ENCODE measurements at regions not wholly inside any gene's neighbourhood (a gene's known extent, or its start where the extent isn't known, plus 50 kb on each side); places are given as distances from the start of the nearest gene placed in this dataset.

DNA sequence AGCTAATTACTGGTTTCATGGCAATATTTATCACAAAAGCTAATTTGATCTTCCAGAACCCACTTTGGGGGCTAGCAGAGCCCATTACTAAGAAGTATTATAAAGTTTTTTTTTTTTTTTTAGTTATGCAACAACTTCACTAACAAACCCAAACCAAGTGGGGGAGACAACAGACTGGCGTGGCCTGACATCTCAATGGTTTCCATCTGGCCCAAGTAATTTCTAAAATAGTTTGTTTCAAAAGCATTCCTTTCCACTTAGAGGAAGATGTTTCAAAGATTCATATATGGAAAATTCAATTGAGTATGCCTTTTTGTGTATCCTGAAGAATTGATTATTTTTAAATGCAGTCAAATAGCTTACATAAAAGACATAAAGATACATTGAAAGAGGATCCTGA, 367.1 kb downstream of the HRH4 start:
- DNase-seq (ENCODE audit: low read depth in 3 of 3): no peak

DNA sequence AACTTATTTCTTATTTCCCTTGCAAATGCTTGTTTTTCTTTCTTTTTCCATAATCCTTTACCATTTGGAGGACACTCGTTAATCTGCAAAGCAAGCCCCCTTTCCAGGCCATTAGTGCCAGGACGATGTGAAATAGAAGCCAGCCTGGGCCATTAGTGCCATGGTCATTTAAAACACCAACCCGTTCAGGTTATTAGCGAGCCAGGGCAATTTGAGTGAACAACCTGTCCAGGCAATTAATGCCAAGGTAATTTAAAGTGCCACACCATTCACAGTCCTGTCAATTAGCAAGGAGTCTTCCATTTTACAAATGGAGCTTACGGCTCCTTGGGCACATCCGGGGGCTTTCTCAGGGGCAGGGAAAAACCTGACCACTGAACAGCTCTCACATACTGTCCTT, 370.6 kb downstream of the HRH4 start:
- no peak for DNase-seq (ENCODE audit: low read depth in 3 of 3)

DNA sequence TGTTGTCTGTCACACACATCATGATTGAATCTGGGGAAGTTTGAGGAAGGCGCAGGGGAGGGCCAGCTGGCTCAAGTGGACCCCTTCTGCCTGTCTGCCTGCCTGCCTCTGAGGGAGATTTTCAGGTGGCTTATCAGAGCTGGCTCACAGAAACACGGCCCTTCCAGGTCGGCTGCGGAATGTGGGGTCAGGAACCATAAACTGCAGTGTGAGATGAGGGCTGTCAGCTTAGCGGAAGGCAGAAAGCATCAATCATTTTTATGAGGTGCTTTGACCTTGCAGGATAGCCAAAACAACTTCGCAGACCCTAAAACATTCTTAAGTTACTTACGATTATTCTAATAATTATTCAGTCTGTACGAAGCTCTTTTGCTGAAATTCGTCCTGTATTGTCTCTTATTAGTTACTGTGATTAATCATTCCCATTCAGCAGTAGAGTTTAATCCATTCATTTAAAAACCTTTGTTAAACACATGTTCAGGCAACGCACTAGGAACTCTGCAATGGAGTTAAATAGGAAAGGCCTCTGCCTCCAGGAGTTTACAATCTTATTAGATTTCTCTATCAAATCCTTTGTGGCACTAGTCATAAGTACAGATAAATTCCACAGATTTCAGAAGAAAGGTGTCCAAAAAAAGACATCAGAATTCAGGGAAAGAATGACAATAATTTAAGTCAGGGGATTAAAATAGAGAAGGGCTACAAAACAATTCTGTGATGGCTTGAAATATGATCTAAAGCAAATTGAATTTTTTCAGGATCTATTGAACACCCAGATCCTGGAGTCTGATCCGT, 371.6 kb downstream of the HRH4 start:
- DNase-seq (ENCODE audit: low read depth in 3 of 3): no peak

DNA sequence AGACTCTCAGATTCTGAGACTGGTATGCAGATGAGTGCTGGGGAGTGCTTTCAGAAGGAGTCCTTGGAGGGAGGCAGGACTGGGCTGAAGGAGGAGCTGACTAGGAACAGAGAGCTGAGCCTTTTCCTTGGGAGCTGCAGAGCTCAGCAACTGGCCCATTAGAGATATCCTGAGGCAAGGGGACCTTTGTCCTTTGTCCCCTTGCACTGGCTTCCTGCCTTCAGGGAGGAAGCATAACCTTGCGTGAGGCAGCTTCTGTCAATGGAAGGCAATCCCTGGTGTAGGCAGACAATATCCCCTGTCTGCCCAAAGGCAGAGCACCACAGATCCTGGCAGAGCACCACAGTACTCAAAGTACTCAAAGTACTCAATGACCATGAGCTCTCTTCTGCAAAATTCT, 375.3 kb downstream of the HRH4 start:
- DNase-seq (ENCODE audit: low read depth in 3 of 3): no peak

DNA sequence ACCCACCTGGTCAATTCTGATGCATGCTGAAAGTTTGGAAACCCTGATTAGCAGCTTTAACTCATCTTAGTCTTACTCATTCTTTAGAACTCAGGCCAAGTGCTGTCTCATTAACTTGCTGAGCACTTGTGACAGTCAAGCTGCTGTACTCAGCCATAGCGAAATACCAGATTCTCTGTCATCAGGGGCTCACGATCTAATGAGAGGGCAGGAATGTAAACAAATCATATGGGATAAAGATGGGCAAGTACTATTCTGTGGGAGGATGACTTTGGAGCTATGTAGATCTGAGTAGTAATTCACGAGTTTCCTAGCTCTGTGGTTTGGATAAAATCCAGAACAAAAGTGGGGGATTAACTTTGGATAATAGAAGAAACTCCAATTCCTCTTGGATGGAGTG, 376.6 kb downstream of the HRH4 start:
- DNase-seq (ENCODE audit: low read depth in 3 of 3): no peak

DNA sequence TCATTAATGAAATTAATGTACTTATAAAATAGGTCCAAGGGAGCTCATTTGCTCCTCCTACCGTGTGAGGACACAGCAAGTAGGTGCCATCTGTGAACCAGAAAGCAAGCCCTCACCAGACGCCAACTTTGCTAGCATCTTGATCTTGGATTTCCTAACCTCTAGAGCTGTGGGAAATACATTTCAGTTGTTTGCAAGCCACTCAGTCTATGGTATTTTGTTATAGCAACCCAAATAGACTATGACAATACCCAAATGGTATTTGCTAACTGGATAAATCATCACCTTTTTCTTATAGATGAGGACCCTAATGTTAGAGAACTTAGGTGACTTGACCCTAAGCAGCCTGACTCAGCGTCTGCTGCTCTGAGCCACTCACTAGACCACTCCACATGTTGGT, 379.6 kb downstream of the HRH4 start:
- no peak for DNase-seq (ENCODE audit: low read depth in 3 of 3)

DNA sequence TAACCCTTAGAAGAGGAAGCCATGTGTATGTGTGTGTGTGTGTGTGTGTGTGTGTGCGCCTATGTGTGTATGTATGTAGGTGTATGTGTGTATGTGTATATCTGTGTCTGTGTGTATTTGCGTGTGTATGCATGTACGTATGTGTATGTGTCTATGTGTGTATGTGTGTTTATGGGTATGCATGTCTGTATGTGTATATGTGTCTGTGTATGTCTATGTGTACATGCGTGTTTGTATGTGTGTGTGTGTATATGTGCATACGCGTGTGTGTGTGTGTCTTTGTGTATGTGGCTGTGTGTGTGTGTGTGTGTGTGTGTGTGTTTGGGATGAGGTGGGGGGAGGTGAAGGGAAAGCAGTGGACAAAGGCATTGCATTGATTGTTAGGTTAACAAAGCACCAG, 380.2 kb downstream of the HRH4 start:
- no peak for DNase-seq (ENCODE audit: low read depth in 3 of 3)

DNA sequence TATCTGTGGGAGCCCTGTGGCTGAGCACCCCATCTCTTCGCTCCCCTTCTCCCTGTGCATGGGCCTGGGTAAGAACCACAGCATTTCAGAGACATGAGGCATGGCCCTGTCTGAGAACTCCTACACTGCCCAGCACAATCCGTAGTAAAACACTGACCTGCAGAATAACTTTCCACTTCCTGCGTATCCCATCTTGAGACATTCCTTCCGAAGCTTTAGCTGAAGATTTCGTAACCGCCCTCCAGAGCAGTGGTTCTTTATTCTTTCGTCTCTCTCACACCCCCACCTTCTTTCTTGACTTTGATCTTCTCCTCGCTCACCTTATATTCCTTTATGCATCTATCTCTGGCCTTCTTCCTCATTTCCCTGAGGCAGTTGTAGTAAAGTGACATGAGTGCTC, 381.1 kb downstream of the HRH4 start:
- no peak for DNase-seq (ENCODE audit: low read depth in 3 of 3)

DNA sequence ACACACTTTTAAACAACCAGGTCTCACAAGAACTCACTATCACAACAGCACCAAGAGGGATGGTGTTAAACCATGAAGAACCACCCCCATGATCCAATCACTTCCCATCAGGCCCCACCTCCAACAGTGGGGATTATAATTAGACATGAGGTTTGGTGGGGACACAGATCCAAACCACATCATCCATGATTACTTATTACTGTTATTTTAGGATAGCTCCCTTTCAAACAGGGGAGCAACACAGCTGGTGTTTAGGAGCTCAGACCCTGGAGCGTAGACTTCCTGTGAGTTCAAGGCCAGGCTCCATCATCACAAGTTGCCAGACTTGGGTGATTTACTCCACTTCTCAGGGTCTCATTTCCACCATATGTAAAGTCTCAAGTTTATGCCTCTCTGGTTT, 382.7 kb downstream of the HRH4 start:
- DNase-seq (ENCODE audit: low read depth in 3 of 3): no peak

DNA sequence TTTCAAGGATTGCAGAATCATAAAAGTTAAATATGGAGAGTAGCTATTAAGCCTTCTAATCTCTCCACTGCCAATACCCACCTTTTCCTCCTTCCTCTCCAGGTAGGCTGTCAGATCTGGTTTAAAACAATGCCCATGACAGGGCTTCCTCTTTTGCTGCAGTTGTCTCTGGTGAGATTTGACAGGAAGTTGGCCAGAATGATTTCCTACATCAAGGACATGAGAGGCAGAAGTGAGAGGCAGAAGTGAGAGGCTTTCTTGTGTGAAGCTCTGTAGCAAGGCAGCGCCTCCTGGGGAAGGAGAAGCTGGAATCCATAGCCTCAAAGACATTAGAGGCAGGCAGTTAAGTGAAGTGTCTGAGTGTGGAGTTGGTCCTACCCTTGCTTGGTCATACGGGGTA, 385.7 kb downstream of the HRH4 start:
- no peak for DNase-seq (ENCODE audit: low read depth in 3 of 3)

DNA sequence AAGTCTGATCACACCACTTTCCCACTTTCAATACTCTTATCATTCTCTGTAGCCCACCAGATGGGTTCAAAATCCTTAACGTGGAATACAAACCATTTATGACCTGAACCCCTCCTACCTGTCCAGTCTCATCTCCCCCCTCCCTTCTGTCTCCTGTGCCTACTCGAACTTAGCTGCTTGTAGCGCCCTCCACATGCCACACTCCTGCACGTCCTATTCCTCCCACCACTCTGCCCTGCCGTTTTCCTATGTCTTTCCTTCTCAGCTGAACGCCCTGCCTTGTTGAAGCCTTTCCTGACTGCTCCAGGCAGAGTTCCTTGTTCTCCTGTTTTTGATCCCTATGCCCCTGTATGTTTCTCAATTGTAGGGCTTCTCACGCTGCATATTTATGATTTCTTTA, 390.1 kb downstream of the HRH4 start:
- no peak for DNase-seq (ENCODE audit: low read depth in 3 of 3)

DNA sequence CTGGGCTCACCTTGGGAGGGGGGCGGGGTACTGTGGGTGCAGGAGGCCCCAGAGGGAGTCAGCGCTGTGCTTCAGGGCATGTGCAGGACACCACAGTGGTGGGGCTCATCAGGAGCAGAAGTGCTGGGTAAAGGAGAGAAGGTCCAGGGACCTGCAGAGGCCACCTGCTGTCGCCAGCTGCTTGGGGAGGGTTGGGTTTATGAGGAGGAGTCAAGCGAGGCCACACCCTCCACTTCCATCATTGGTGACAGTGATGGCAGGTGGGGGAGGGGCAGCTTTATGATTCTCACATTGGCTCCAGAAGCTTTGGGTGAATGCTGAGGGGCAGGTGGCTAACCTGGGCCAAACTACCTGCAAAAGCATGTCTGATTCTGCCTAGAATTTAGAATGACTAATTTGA, 392.6 kb downstream of the HRH4 start:
- DNase-seq (ENCODE audit: low read depth in 3 of 3): no peak

DNA sequence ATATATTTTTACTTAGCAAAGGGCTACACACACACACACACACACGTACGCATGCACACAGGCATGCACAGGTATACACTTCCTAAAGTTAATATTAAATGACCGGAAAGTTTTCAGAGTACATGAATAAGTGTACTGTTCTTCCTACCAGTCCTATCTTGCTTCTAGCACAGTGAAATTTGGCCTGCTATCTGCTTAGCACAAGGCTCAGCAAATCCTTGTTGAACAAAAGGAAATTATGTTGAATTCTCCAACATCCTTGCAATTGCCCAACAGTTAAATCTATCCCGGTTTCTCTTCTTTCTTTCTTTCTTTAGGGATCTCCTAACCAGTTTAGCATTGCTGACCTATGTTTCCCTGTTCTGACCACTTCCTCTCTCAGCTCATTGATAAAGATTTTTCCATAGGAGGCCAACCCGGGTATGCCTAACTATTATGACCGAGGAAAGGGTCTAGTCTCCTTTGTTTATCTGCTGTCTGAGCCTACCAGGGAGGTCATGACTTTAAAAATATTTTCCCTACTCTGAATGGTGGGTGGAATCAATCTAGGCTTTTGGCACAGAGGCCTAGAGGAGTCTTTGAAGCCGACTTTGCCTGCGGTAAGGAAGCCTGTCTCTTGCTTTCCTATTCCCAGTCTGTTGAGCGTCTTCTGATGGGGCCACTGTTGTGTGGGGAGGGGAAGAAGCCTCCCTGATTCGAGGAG, 400.7 kb downstream of the HRH4 start:
- no peak for DNase-seq (ENCODE audit: low read depth in 3 of 3)

DNA sequence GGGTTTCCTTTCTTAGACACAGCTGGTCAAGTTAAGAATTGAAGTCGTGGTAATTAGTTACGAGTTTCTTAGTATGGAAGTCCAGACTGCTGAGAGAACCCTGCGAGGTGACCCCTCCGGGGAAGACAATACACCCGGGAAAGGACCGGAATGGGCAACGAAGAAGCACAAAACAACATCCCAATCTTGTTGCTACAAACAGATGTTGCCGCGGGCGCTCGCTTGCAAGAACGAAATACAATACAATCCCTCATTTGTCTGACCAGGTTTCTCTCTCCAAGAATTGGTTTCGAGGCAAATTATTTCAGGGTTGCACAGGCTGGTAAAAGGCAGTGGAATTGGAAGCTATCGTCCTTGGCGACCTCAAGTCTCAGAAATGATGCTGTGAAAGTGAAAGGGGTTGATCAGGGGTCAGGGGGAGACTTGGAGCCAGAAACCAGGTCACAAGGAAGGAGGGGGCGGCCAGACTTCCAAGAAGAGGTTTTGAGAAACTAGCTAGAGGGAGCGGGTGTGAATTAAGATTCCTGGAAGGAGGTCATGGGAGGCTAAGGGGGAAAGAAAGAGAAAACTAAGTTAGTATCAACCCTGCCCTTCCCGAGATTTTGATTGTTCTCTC, 401.9 kb downstream of the HRH4 start:
- DNase-seq (ENCODE audit: low read depth in 3 of 3): no peak

DNA sequence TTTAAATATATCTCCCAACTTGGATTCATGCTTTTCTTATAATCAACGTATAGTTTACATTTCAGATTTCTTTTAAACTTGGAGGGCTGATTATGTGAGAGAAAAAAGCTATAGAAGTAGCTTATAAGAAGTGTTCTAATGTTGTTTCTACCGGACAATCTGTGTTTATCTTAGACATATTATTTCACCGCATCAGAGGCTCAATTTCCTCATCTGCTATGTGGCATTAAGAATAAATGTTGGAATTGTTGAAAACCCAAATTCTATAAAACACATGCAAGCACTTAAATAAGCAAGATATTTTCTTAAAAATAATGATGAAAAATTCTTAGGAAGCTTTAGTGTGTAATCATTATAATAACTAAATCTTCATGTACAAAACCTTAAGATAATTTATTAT, 407.9 kb downstream of the HRH4 start:
- DNase-seq (ENCODE audit: low read depth in 3 of 3): no peak

DNA sequence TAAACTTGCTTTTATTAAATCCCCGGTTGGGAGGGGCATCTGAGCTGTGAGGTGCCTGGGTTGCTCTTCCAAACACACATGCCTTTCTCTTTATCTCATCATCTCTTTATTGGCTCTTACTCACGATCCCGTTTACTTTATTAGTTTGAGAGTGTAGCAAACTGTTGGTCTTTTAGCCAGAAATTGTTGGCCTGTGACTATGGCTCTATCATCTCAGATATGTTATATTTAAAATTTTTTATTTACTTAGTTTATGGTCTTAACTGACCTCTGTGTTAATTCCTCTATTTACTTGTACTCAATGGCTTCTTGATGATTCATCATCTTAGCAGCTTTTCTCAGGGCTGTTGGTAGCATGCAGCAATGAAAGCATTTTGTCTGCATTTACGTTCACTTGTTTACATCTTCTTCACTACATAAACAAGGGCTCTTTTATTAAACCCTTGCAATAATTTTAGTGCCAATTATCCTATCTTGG, 408.4 kb downstream of the HRH4 start:
- no peak for DNase-seq (ENCODE audit: low read depth in 3 of 3)

DNA sequence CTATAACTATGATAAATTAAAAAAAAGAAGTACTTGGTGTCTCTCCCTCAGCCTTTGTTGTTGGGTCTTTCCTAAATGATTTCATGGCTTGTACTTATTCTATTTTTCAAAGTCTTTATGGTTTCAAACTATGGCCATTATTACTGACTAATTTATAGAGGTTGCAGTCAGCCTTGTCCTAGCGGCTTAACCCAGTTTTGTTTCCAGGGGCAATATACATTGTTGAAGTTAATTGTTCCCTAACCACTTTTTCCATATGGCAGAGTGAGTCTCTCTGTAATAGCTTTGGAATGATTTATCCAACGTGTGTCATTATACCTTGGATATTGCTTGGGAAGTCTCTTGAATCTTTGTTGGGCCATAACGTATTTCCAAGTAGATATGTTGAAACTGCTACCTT, 408.8 kb downstream of the HRH4 start:
- DNase-seq (ENCODE audit: low read depth in 3 of 3): no peak

DNA sequence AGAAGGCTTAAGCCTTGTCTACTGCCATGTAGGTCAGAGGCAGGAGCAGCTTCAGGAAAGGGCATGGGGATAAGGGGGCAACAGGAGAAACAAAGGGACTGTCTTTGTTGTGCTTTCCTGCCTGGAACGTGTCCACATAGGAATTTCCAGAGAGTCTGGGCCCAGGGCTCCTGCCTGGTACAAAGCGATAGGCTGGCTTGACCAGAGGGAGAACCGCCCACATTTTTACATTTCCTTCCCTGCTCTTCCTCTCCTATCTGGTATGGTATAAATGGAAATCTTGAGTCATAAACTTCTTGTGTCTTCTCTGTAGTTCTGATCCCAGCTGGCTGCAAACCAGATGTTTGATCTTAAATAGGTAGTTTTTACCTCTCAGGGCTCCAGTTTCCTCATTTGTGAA, 414.8 kb downstream of the HRH4 start:
- no peak for DNase-seq (ENCODE audit: low read depth in 3 of 3)

DNA sequence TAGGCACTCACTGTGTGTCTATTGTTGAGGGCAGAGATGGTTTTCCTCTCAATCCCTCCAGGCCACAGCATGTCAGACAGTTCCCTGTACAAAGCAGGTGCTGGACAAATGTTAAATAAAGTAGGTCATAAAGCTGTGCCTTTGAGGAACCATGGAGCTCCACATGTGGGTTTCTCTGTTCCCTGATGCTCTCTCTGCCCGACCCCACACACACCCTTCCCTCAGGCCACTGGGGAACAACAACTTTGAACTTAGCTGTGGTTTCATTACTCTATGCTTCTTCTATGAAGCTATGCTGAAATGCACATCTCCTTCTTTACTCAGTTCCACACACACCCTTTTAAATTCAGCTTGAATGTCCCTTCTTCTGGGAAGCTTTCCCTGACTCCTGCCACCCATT, 415.3 kb downstream of the HRH4 start:
- no peak for DNase-seq (ENCODE audit: low read depth in 3 of 3)

DNA sequence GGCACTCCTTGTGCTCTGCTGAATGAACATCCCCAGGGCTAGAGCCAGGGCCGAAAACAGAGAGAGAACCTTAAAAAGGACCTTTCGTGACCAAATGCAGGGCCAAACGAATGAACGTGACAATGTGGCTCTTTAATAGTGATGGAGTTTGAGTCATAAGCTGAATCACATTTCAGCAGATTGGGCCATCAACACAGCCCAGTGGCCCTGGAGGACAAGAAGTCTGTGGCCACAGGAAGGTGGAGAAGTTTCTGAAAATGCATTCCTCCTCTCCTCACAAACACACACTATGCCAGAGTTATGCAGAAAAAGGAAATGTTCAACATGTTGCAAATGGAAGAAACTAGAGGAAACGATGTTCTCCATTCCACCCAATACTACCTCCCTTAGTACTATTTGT, 415.8 kb downstream of the HRH4 start:
- DNase-seq (ENCODE audit: low read depth in 3 of 3): no peak

DNA sequence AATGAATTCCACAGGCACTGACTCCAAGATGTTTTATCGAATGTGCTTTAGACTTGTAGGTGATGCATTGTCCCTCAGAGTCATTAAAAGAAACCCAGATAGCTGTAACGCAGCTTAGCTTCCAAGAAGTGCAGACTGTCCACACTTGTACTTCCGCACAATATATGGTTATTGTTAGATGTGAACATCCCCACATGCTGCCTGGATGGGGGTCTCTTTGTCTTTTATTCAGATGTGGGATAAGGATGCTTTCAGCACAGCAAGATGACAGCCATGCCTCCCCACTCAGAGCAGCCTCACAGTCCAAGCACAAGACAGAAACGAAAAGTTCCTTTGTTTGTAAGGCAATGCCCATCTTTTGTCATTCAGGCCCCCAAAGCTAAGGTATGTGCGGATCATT, 416.6 kb downstream of the HRH4 start:
- DNase-seq (ENCODE audit: low read depth in 3 of 3): no peak

DNA sequence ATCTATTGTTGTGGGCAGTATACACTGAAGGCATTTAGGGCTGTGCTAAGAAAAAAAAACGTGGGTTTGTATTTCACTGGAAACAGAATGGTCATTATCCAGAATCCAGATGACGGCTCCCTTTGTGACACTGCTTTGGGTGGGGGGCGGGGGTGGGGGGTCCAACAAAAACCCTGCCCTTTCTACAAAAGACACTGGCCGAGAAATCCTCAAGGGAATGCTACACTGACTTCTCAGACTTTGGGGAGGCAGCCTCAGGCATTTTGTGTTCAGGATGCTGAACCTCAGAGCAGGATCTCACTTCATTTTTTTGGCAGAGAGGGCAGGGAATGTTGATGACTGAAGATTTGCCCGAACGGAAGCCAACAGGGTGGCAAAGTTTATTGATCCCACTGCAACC, 417.1 kb downstream of the HRH4 start:
- no peak for DNase-seq (ENCODE audit: low read depth in 3 of 3)

DNA sequence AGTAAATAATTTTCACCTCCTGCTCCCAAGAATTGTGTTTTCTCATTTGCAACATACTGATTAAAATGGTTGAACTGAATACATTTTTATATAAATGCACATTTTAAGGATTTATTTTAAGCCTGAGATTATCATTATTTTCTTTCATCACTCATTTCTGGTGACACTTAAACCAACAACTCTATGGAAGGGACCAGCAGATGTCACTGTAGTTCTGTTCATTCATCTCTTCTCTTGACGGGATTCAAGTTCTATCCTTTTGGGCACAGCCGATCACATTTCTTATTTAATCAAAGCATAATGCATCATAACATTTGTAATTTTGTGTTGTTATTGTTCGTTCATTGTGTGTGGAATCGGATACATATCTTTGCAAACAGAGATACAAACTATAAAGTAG, 417.9 kb downstream of the HRH4 start:
- DNase-seq (ENCODE audit: low read depth in 3 of 3): no peak

Data from stimulated activated CD4-positive, alpha-beta T cell treated with anti-CD3 and anti-CD28 coated beads, TNF-alpha, amount 100 ng/mL, for 48 hours (primary cell).